ENCODE measurements at regions not wholly inside any gene's neighbourhood (a gene's known extent, or its start where the extent isn't known, plus 50 kb on each side); places are given as distances from the start of the nearest gene placed in this dataset.

GRCh38 chr2:134109725-134110124 is 144.1 kb upstream of the MGAT5 start:
- no peaks in the 10 kb centered on the region for H3K36me3 ChIP-seq (ENCODE audit: insufficient read depth, low read length)
- H3K4me3 ChIP-seq (ENCODE audit: low read length), result no peak overlapping the region
- H3K27me3 ChIP-seq (ENCODE audit: insufficient read depth, low read length), result peaks cover 4% of the 10 kb centered on the region; the same call in 1 of the 2 replicates
- no peak overlapping the region for H3K27ac ChIP-seq (ENCODE audit: low read depth, low read length)
- peaks cover 3% of the 10 kb centered on the region; the same call in 1 of the 2 replicates for H3K4me1 ChIP-seq (ENCODE audit: insufficient read depth, low read length)
- H3K9ac ChIP-seq (ENCODE audit: low read depth, low read length), result no peak overlapping the region
- WGBS, result 94% methylated on average over 13 of the region's 13 CpGs
- peaks cover 6% of the 10 kb centered on the region; the same call in 1 of the 2 replicates for H3K9me3 ChIP-seq (ENCODE audit: insufficient read depth, low read depth, low read length)

GRCh38 chr2:134110532-134110931 is 143.3 kb upstream of the MGAT5 start:
- 100% methylated on average over 3 of the region's 3 CpGs for WGBS

GRCh38 chr2:134117676-134118075 is 136.2 kb upstream of the MGAT5 start:
- H3K4me3 ChIP-seq (ENCODE audit: low read length), result no peak overlapping the region
- H3K4me1 ChIP-seq (ENCODE audit: insufficient read depth, low read length), result peaks cover 25% of the 10 kb centered on the region
- H3K27ac ChIP-seq (ENCODE audit: low read depth, low read length), result no peak overlapping the region
- H3K27me3 ChIP-seq (ENCODE audit: insufficient read depth, low read length), result peaks cover 9% of the 10 kb centered on the region
- H3K9me3 ChIP-seq (ENCODE audit: insufficient read depth, low read depth, low read length), result no peaks in the 10 kb centered on the region
- H3K9ac ChIP-seq (ENCODE audit: low read depth, low read length), result no peak overlapping the region
- H3K36me3 ChIP-seq (ENCODE audit: insufficient read depth, low read length), result no peaks in the 10 kb centered on the region
- 93% methylated on average over 1 of the region's 2 CpGs for WGBS

More at GRCh38 chr2:134110532-134110931, 143.3 kb upstream of the MGAT5 start:
- H3K9ac ChIP-seq (ENCODE audit: low read depth, low read length), result no peak overlapping the region
- peaks cover 3% of the 10 kb centered on the region; the same call in 1 of the 2 replicates for H3K4me1 ChIP-seq (ENCODE audit: insufficient read depth, low read length)
- peaks cover 6% of the 10 kb centered on the region; the same call in 1 of the 2 replicates for H3K9me3 ChIP-seq (ENCODE audit: insufficient read depth, low read depth, low read length)
- H3K27ac ChIP-seq (ENCODE audit: low read depth, low read length), result no peak overlapping the region
- no peak overlapping the region for H3K4me3 ChIP-seq (ENCODE audit: low read length)
- peaks cover 4% of the 10 kb centered on the region; the same call in 1 of the 2 replicates for H3K27me3 ChIP-seq (ENCODE audit: insufficient read depth, low read length)
- H3K36me3 ChIP-seq (ENCODE audit: insufficient read depth, low read length), result no peaks in the 10 kb centered on the region

- Histone ChIP-seq H3K4me1 (ENCODE audit: insufficient read depth, low read length) (peaks cover 32% of the 10 kb centered on the region), H3K9ac (ENCODE audit: low read depth, low read length) (no peak overlapping the region), H3K4me3 (ENCODE audit: low read length) (no peak overlapping the region), H3K27me3 (ENCODE audit: insufficient read depth, low read length) (peaks cover 9% of the 10 kb centered on the region), H3K9me3 (ENCODE audit: insufficient read depth, low read depth, low read length) (no peaks in the 10 kb centered on the region), H3K27ac (ENCODE audit: low read depth, low read length) (no peak overlapping the region), H3K36me3 (ENCODE audit: insufficient read depth, low read length) (no peaks in the 10 kb centered on the region)
- 42% methylated on average over 8 of the region's 8 CpGs for WGBS
Measured at GRCh38 chr2:134118279-134119116, 135.4 kb upstream of the MGAT5 start.

- Histone ChIP-seq H3K36me3 (ENCODE audit: insufficient read depth, low read length) (no peaks in the 10 kb centered on the region), H3K4me1 (ENCODE audit: insufficient read depth, low read length) (peaks cover 34% of the 10 kb centered on the region), H3K4me3 (ENCODE audit: low read length) (peak overlapping the region; percentile 82), H3K9me3 (ENCODE audit: insufficient read depth, low read depth, low read length) (no peaks in the 10 kb centered on the region), H3K27ac (ENCODE audit: low read depth, low read length) (no peak overlapping the region), H3K27me3 (ENCODE audit: insufficient read depth, low read length) (peaks cover 9% of the 10 kb centered on the region), H3K9ac (ENCODE audit: low read depth, low read length) (no peak overlapping the region; the same call in 1 of the 2 replicates)
- WGBS, result 36% methylated on average over 10 of the region's 10 CpGs
Measured at GRCh38 chr2:134119117-134119712, 134.7 kb upstream of the MGAT5 start.

GRCh38 chr2:134119713-134120405 is 134.0 kb upstream of the MGAT5 start:
- Histone ChIP-seq H3K27me3 (ENCODE audit: insufficient read depth, low read length) (peaks cover 9% of the 10 kb centered on the region), H3K36me3 (ENCODE audit: insufficient read depth, low read length) (no peaks in the 10 kb centered on the region), H3K4me3 (ENCODE audit: low read length) (peak overlapping the region; percentile 82), H3K9me3 (ENCODE audit: insufficient read depth, low read depth, low read length) (no peaks in the 10 kb centered on the region), H3K9ac (ENCODE audit: low read depth, low read length) (peak overlapping the region; percentile 69), H3K27ac (ENCODE audit: low read depth, low read length) (peak overlapping the region; percentile 89; the same call in 1 of the 2 replicates), H3K4me1 (ENCODE audit: insufficient read depth, low read length) (peaks cover 39% of the 10 kb centered on the region)
- WGBS, result under 1% methylated on average over 81 of the region's 81 CpGs

GRCh38 chr2:134120406-134120732 is 133.5 kb upstream of the MGAT5 start:
- H3K9ac ChIP-seq (ENCODE audit: low read depth, low read length), result peak overlapping the region; percentile 69
- peaks cover 44% of the 10 kb centered on the region for H3K4me1 ChIP-seq (ENCODE audit: insufficient read depth, low read length)
- H3K36me3 ChIP-seq (ENCODE audit: insufficient read depth, low read length), result no peaks in the 10 kb centered on the region
- H3K27ac ChIP-seq (ENCODE audit: low read depth, low read length), result peak overlapping the region; percentile 89; the same call in 1 of the 2 replicates
- no peaks in the 10 kb centered on the region for H3K9me3 ChIP-seq (ENCODE audit: insufficient read depth, low read depth, low read length)
- peaks cover 9% of the 10 kb centered on the region for H3K27me3 ChIP-seq (ENCODE audit: insufficient read depth, low read length)
- WGBS, result under 1% methylated on average over 37 of the region's 37 CpGs
- H3K4me3 ChIP-seq (ENCODE audit: low read length), result peak overlapping the region; percentile 82

GRCh38 chr2:134120733-134121630 is 132.9 kb upstream of the MGAT5 start:
- H3K4me3 ChIP-seq (ENCODE audit: low read length), result peak overlapping the region; percentile 82
- peaks cover 48% of the 10 kb centered on the region for H3K4me1 ChIP-seq (ENCODE audit: insufficient read depth, low read length)
- no peaks in the 10 kb centered on the region for H3K9me3 ChIP-seq (ENCODE audit: insufficient read depth, low read depth, low read length)
- peak overlapping the region; percentile 69 for H3K9ac ChIP-seq (ENCODE audit: low read depth, low read length)
- H3K27me3 ChIP-seq (ENCODE audit: insufficient read depth, low read length), result peaks cover 9% of the 10 kb centered on the region
- no peak overlapping the region for H3K27ac ChIP-seq (ENCODE audit: low read depth, low read length)
- WGBS, result under 1% methylated on average over 84 of the region's 84 CpGs
- H3K36me3 ChIP-seq (ENCODE audit: insufficient read depth, low read length), result no peaks in the 10 kb centered on the region

GRCh38 chr2:134122610-134123009 is 131.3 kb upstream of the MGAT5 start:
- Histone ChIP-seq H3K27me3 (ENCODE audit: insufficient read depth, low read length) (peaks cover 9% of the 10 kb centered on the region), H3K9ac (ENCODE audit: low read depth, low read length) (no peak overlapping the region), H3K4me1 (ENCODE audit: insufficient read depth, low read length) (peaks cover 53% of the 10 kb centered on the region), H3K4me3 (ENCODE audit: low read length) (0 out of 2 replicates have a peak overlapping the region, but pooled peaks have one; percentile 2), H3K9me3 (ENCODE audit: insufficient read depth, low read depth, low read length) (no peaks in the 10 kb centered on the region), H3K36me3 (ENCODE audit: insufficient read depth, low read length) (no peaks in the 10 kb centered on the region), H3K27ac (ENCODE audit: low read depth, low read length) (no peak overlapping the region)
- WGBS, result 59% methylated on average over 3 of the region's 3 CpGs

GRCh38 chr2:134123332-134123731 is 130.5 kb upstream of the MGAT5 start:
- WGBS, result 93% methylated on average over 2 of the region's 2 CpGs
- Histone ChIP-seq H3K9me3 (ENCODE audit: insufficient read depth, low read depth, low read length) (no peaks in the 10 kb centered on the region), H3K36me3 (ENCODE audit: insufficient read depth, low read length) (no peaks in the 10 kb centered on the region), H3K27me3 (ENCODE audit: insufficient read depth, low read length) (peaks cover 9% of the 10 kb centered on the region), H3K4me3 (ENCODE audit: low read length) (no peak overlapping the region), H3K27ac (ENCODE audit: low read depth, low read length) (no peak overlapping the region), H3K9ac (ENCODE audit: low read depth, low read length) (no peak overlapping the region), H3K4me1 (ENCODE audit: insufficient read depth, low read length) (peaks cover 52% of the 10 kb centered on the region)
